SKM-1 (cell line): ENCODE measurements at regions not wholly inside any gene's neighbourhood (a gene's known extent, or its start where the extent isn't known, plus 50 kb on each side); places are given as distances from the start of the nearest gene placed in this dataset.

ENCODE experiments used
- DNase-seq: peaks from one replicate; lab custom pipeline; 2025; ENCODE audit not compliant: unreplicated experiment; lab: John Stamatoyannopoulos, UW

GRCh38 chr7:125399408-125399807 lies 469.8 kb upstream of the POT1 start:
- DNase-seq = no peak

- DNase-seq = peak; percentile 5
Observed at GRCh38 chr7:125396466-125397151, 467.0 kb upstream of the POT1 start.

GRCh38 chr7:125391921-125392320 lies 462.3 kb upstream of the POT1 start:
- DNase-seq = no peak

GRCh38 chr7:125390981-125391380 lies 461.4 kb upstream of the POT1 start:
- DNase-seq = no peak

GRCh38 chr7:125386211-125386610 lies 456.6 kb upstream of the POT1 start:
- DNase-seq = no peak

- DNase-seq = no peak
Observed at GRCh38 chr7:125383324-125383723, 453.7 kb upstream of the POT1 start.

GRCh38 chr7:125382401-125382800 lies 452.8 kb upstream of the POT1 start:
- DNase-seq = no peak

GRCh38 chr7:125375942-125376341 lies 446.3 kb upstream of the POT1 start:
- DNase-seq = no peak

GRCh38 chr7:125370502-125370901 lies 440.9 kb upstream of the POT1 start:
- DNase-seq = no peak

GRCh38 chr7:125363873-125364272 lies 434.2 kb upstream of the POT1 start:
- no peak for DNase-seq

- no peak for DNase-seq
Observed at GRCh38 chr7:125358551-125359167, 429.0 kb upstream of the POT1 start.

- DNase-seq = no peak
Observed at GRCh38 chr7:125357676-125358455, 428.2 kb upstream of the POT1 start.

- peak; percentile 63 for DNase-seq
Observed at GRCh38 chr7:125355899-125356298, 426.3 kb upstream of the POT1 start.

- no peak for DNase-seq
Observed at GRCh38 chr7:125347269-125347668, 417.6 kb upstream of the POT1 start.

GRCh38 chr7:125338110-125338509 lies 408.5 kb upstream of the POT1 start:
- DNase-seq = no peak

GRCh38 chr7:125336326-125336725 lies 406.7 kb upstream of the POT1 start:
- DNase-seq = no peak

GRCh38 chr7:125326666-125327255 lies 397.1 kb upstream of the POT1 start:
- no peak for DNase-seq

GRCh38 chr7:125316466-125316865 lies 386.8 kb upstream of the POT1 start:
- DNase-seq = no peak

- DNase-seq = no peak
Observed at GRCh38 chr7:125299003-125299765, 369.6 kb upstream of the POT1 start.

- DNase-seq = no peak
Observed at GRCh38 chr7:125279961-125280360, 350.3 kb upstream of the POT1 start.

GRCh38 chr7:125278318-125278717 lies 348.7 kb upstream of the POT1 start:
- no peak for DNase-seq
